Peyer's patch (tissue), 4 donors: ENCODE measurements at regions not wholly inside any gene's neighbourhood (a gene's known extent, or its start where the extent isn't known, plus 50 kb on each side); places are given as distances from the start of the nearest gene placed in this dataset.

Experiments used
- DNase-seq, 3 donors: peaks; one replicate each; pipeline ENCODE4 v3.0.0-alpha.2; 2017 to 2019
- H3K27ac ChIP-seq, 4 donors: fragments of 200-600 bp; sonication (generic); one replicate each; pipeline ENCODE4 v1.5.1; 2016 to 2019
- H3K27me3 ChIP-seq, 2 donors: fragments of 200-600 bp; sonication (generic); one replicate each; pipeline ENCODE4 v1.5.1; 2019
- H3K36me3 ChIP-seq, 3 donors: fragments of 200-600 bp; sonication (generic); one replicate each; pipeline ENCODE4 v1.5.1; 2016 to 2019
- H3K4me1 ChIP-seq, 4 donors: fragments of 200-600 bp; sonication (generic); one replicate each; pipeline ENCODE4 v1.5.1; 2016 to 2019
- H3K4me3 ChIP-seq, 4 donors: fragments of 200-600 bp; sonication (generic); 1 replicate in 3 of 4; 2 replicates in 1 of 4; pipeline ENCODE4 v1.5.1; 2016 to 2019; ENCODE audit warnings: mild to moderate bottlenecking in 1 of 4
- H3K9me3 ChIP-seq, 4 donors: fragments of 200-600 bp; sonication (generic); one replicate each; pipeline ENCODE4 v1.5.1; 2016 to 2019; ENCODE audit warnings: mild to moderate bottlenecking in 1 of 4
- POLR2A ChIP-seq, 2 donors: fragments of 450-650 bp; IDR thresholded peaks; one replicate each; pipeline ENCODE4 v1.5.1; 2017; ENCODE audit warnings: antibody characterized with exemption in 2 of 2, mild to moderate bottlenecking in 2 of 2, moderate library complexity in 2 of 2
- TF ChIP-seq, protein P1 (sequence below), 6 experiments: fragments of 450-650 bp in 4 of 6; fragments of 200-600 bp in 2 of 6; sonication (generic) in 1 of 6; IDR thresholded peaks; one replicate each; pipeline ENCODE4 v1.5.1; 2017 to 2019; ENCODE audit warnings: antibody characterized with exemption in 6 of 6, mild to moderate bottlenecking in 3 of 6, moderate library complexity in 1 of 6

DNA sequence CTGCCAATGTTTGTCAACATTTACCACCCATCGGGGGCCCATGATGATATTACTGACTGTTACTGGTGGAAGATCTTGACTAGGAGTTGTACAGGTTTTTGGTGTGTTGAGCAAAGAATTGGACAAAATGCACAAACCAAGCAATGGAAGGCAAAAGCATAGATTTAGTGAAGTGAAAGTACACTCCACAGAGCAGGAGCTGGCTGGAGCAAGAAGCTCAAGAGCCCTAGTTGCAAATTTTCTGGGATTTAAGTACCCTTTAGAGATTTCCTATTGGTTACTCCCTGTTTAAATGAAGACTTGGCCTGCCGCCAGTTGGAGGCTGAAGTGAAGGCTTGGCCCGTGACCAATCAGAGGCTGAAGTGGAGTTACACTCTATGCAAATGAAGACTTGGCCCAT lies 128.6 kb upstream of the KL start:
- no peaks in the 10 kb centered on the region for H3K27me3 ChIP-seq
- H3K4me1 ChIP-seq: no peaks in the 10 kb centered on the region
- H3K27ac ChIP-seq: no peak overlapping the region
- no peak for TF ChIP-seq POLR2A (IDR thresholded peaks at IDR 0.05)
- TF ChIP-seq, protein P1, sequence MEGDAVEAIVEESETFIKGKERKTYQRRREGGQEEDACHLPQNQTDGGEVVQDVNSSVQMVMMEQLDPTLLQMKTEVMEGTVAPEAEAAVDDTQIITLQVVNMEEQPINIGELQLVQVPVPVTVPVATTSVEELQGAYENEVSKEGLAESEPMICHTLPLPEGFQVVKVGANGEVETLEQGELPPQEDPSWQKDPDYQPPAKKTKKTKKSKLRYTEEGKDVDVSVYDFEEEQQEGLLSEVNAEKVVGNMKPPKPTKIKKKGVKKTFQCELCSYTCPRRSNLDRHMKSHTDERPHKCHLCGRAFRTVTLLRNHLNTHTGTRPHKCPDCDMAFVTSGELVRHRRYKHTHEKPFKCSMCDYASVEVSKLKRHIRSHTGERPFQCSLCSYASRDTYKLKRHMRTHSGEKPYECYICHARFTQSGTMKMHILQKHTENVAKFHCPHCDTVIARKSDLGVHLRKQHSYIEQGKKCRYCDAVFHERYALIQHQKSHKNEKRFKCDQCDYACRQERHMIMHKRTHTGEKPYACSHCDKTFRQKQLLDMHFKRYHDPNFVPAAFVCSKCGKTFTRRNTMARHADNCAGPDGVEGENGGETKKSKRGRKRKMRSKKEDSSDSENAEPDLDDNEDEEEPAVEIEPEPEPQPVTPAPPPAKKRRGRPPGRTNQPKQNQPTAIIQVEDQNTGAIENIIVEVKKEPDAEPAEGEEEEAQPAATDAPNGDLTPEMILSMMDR (IDR thresholded peaks at IDR 0.05): no peak
- no peak for DNase-seq
- no peak overlapping the region for H3K4me3 ChIP-seq
- peaks cover 0 to 8% (median 0%) of the 10 kb centered on the region in 4 donors for H3K9me3 ChIP-seq
- no peaks in the 10 kb centered on the region for H3K36me3 ChIP-seq

DNA sequence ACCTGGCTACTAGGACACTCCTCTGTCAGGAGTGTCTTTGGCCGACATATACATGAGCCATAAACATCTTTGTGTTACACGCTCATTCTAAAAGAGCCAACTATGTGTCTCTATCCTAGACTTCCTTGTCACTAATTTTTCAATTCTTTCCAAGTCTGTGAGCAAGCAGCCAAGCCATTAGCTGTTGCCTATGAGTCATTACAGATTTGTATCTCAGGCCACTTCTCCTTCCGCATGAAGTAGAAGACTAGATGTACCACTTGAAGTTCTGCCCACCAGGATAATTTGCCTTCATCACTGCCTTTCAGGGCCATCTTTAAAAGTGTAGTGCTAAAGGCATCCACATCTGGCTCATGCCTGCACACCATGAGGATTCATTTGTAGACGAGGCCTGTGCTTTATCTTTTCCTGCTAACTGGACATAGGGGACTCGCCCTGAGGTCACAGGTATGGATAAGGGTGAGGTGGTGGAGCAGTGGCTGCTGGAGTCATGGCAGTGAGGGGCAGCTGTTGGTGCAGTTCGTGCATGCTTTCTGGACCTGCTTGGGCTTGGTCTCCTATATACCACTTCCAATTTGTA lies 126.1 kb upstream of the KL start:
- Histone ChIP-seq H3K36me3 (no peaks in the 10 kb centered on the region), H3K27ac (no peak overlapping the region), H3K27me3 (no peaks in the 10 kb centered on the region), H3K4me1 (no peaks in the 10 kb centered on the region), H3K9me3 (peaks cover 0 to 8% (median 0%) of the 10 kb centered on the region in 4 donors), H3K4me3 (no peak overlapping the region)
- DNase-seq: no peak
- TF ChIP-seq, protein P1 (IDR thresholded peaks at IDR 0.05): no peak
- TF ChIP-seq POLR2A (IDR thresholded peaks at IDR 0.05): no peak

DNA sequence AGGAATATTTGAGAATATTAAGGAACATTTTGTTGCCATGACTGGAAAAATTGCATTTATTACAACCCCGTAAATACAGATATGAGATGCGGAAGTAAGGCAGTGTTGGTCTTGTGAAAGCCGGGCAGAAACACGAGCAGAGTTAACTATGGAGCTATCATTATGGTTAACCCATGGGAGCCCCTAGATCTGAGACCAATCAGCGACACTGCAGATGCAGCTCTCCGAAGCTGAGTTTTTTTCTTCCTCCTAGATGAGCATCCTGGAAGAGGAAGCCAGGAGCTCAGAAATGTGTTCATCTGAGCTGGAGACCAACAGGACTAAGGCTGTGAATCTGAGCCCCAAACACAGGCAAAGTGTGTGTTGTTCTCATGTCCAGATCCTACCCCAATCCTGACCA lies 123.0 kb upstream of the KL start:
- no peaks in the 10 kb centered on the region for H3K4me1 ChIP-seq
- no peaks in the 10 kb centered on the region for H3K36me3 ChIP-seq
- no peaks in the 10 kb centered on the region for H3K27me3 ChIP-seq
- DNase-seq: no peak
- TF ChIP-seq, protein P1 (IDR thresholded peaks at IDR 0.05): no peak
- no peak for TF ChIP-seq POLR2A (IDR thresholded peaks at IDR 0.05)
- no peak overlapping the region for H3K4me3 ChIP-seq
- H3K9me3 ChIP-seq: no peaks in the 10 kb centered on the region
- H3K27ac ChIP-seq: no peak overlapping the region

DNA sequence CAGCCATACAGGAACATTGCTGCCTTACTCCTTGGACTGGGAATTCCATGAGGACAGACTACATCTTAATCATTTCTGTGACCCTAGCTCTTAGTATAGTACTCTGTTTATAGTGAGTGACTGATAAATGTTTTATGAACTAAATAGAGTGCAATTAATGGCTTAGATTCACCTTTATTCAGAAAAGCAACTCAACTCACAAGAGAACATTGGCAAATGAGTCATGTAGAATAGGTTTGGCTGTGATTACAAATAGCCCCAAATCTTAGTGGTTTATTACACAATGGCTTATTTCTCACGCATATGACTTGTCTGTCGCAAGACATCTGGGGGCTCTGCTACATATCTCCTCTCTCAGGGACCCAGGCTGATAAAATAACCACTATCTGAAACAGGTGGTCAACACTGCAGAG lies 121.6 kb upstream of the KL start:
- TF ChIP-seq POLR2A (IDR thresholded peaks at IDR 0.05): no peak
- TF ChIP-seq, protein P1 (IDR thresholded peaks at IDR 0.05): no peak
- no peak overlapping the region for H3K4me3 ChIP-seq
- H3K4me1 ChIP-seq: no peaks in the 10 kb centered on the region
- DNase-seq: no peak
- H3K36me3 ChIP-seq: no peaks in the 10 kb centered on the region
- H3K9me3 ChIP-seq: no peaks in the 10 kb centered on the region
- H3K27me3 ChIP-seq: no peaks in the 10 kb centered on the region
- H3K27ac ChIP-seq: no peak overlapping the region

DNA sequence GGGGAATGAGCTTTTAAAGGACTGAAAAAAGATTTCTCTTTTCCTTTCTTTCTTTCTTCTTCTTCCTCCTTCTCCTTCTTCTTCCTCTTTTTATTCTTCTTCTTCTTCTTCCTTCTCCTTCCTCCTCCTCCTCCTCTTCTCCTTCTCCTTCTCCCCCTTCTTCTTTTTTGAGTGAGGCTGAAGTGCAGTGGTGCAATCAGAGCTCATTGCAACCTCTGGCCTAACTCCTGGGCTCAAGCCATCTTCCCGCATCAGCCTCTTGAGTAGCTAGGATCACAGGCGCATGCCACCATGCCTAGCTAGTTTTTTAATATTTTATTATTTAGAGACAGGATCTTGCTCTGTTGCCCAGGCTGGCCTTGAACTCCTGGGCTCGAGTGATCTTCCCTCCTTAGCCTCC lies 120.9 kb upstream of the KL start:
- Histone ChIP-seq H3K4me3 (no peak overlapping the region), H3K9me3 (no peaks in the 10 kb centered on the region), H3K36me3 (no peaks in the 10 kb centered on the region), H3K27ac (no peak overlapping the region), H3K27me3 (no peaks in the 10 kb centered on the region), H3K4me1 (no peaks in the 10 kb centered on the region)
- TF ChIP-seq, protein P1 (IDR thresholded peaks at IDR 0.05): no peak
- no peak for TF ChIP-seq POLR2A (IDR thresholded peaks at IDR 0.05)
- no peak for DNase-seq

DNA sequence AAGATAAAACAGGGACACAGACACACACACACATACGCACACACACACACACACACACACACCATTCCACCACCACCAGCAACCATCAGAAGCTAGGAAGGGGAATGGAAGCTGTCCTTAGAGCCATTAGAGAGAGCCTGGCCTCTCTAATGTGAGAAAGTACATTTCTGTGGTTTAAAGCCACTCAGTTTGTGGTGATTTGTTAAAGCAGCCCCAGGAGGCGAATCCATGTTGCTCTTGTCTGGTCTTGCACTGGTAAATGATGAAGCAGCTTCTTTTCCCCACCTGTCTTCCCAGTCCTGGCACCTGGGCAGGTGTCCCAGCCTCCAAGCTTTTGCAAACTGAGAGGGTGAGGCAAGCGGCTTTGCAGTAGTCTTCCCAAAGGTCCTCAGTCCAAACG lies 118.9 kb upstream of the KL start:
- no peaks in the 10 kb centered on the region for H3K9me3 ChIP-seq
- H3K27ac ChIP-seq: no peak overlapping the region
- no peaks in the 10 kb centered on the region for H3K4me1 ChIP-seq
- H3K36me3 ChIP-seq: no peaks in the 10 kb centered on the region
- H3K27me3 ChIP-seq: no peaks in the 10 kb centered on the region
- no peak for DNase-seq
- H3K4me3 ChIP-seq: no peak overlapping the region
- TF ChIP-seq POLR2A (IDR thresholded peaks at IDR 0.05): no peak
- TF ChIP-seq, protein P1 (IDR thresholded peaks at IDR 0.05): no peak
